CD4-positive, alpha-beta T cell treated with Interleukin-2 at 100 ng/mL for 4 hours (primary cell): ENCODE measurements at regions not wholly inside any gene's neighbourhood (a gene's known extent, or its start where the extent isn't known, plus 50 kb on each side); places are given as distances from the start of the nearest gene placed in this dataset.

ENCODE experiments used
- DNase-seq: peaks from one replicate; pipeline ENCODE4 v3.0.0-alpha.2; 2020; ENCODE audit warnings: low spot score

- DNase-seq: no peak
Measured at GRCh38 chr12:19957308-19958125, 410.8 kb upstream of the PDE3A start.

GRCh38 chr12:19958389-19958788 lies 409.9 kb upstream of the PDE3A start:
- DNase-seq: no peak

DNA sequence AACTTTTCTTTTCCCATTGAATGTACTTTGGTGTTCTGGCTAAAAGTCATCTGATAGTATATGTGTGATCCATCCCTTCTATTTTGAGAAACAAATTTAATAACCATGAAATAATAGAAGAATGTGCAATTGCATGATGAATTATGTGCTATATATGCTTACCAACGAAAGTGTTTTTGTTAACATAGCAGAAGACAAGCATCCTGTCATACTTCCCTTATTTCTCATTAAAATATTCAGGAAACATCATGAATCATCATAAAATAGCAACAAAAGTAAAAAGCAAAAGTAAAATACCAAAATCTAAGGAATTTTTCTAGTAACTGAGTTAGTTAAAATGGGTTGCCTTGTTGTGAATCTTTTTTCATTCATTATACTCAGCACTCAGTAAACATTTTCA lies 409.0 kb upstream of the PDE3A start:
- DNase-seq: no peak

DNA sequence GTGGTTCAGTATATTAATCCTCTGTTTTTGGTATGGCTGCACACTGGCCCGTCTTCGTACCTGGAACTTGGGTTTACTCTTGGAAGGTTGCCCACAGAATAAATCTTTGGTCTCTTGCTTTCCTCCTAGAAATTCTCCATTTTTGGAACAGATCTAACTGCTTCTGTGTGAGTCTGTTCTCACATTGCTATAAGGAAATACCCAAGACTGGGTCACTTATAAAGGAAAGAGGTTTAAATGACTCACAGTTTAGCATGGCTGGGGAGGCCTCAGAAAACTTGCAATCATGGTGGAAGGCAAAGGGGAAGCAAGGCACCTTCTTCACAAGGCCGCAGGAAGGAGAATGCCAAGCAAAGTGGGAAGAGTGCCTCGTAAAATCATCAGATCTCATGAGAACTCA lies 407.8 kb upstream of the PDE3A start:
- DNase-seq: no peak

DNA sequence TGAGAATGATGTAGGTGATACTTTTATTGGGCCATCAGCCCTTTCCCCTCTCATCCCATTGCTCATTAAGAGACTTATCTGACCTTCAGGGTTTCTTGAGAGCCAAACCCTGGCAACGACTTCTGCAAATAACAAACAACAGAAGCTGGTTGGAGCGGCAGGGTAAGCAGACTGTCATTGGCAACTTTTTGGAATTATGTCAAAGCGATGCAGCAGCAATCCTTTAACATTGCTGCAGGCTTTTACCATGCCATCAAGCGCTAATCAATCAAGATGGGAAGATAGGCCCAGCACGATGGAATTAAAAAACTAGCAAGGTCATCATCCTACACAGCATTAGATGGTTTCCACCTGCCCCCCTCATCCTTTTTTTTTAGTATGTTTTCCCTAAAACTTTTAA lies 406.1 kb upstream of the PDE3A start:
- DNase-seq: no peak

GRCh38 chr12:19963972-19964371 lies 404.4 kb upstream of the PDE3A start:
- no peak for DNase-seq

- no peak for DNase-seq
Measured at GRCh38 chr12:19964549-19964948, 403.8 kb upstream of the PDE3A start.

- DNase-seq: no peak
Measured at GRCh38 chr12:19965196-19966038, 402.9 kb upstream of the PDE3A start.

GRCh38 chr12:19967001-19967400 lies 401.3 kb upstream of the PDE3A start:
- DNase-seq: no peak

DNA sequence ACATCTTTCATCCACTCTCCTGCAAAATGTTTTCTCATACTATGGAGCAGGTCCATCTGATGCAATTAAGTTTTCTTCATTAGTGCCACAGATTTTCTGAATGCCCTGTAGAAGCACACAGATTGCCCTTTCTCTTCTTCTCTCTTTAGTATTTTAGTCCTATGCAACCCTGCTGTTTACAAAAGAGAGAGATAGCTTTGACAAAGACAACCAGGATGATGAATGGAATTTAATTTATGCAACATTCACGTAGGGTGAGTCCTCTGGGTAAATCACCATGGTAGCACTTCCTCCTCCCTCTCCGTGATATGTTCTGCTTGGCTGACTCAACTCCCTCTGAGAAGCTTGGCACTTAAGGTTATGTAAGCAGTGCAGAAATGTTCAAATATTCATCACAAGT lies 400.9 kb upstream of the PDE3A start:
- no peak for DNase-seq

- DNase-seq: no peak
Measured at GRCh38 chr12:19970116-19970515, 398.2 kb upstream of the PDE3A start.

GRCh38 chr12:19970821-19971220 lies 397.5 kb upstream of the PDE3A start:
- no peak for DNase-seq

DNA sequence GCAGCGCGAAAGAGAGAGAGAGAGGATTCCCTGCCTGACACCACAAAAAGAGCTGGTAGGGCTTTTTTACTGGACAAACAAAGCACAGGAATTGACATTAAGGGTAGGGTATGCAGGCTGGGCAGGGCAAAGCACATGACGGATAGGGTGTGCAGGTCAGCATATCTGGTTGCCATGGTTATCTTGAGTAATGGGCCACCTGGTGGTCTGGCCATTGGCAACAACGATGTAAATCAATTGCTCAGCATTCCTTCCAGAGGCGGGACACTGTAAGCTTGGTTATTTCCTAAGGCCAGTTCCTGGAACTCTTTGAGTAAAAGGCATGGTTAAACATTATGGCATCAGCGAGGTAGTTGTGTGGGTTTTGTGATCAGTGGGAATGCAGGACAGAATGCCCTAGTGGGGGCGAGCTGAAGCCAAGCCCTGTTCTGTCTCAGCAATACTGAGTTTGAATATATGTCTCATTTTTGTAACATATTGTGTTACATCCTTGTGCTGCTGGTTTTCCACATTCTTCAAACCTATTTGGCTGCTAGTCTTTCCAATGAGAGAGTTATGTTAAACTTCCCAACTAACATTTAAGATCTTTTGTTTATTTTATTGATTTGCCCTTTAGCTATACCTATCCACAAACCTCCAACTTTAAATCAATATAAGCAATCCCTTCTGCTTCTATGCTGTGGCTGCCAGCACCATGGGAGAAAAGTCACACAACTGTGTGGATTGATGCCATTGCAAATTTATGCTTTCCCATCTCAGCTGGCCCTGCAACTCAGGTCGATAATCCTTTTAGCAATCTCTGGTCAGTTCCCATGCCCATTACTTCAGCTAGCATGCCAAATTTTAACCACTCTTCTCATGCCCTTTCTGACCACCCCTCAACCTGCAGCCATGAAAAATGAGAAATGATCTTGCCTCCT lies 396.7 kb upstream of the PDE3A start:
- no peak for DNase-seq

DNA sequence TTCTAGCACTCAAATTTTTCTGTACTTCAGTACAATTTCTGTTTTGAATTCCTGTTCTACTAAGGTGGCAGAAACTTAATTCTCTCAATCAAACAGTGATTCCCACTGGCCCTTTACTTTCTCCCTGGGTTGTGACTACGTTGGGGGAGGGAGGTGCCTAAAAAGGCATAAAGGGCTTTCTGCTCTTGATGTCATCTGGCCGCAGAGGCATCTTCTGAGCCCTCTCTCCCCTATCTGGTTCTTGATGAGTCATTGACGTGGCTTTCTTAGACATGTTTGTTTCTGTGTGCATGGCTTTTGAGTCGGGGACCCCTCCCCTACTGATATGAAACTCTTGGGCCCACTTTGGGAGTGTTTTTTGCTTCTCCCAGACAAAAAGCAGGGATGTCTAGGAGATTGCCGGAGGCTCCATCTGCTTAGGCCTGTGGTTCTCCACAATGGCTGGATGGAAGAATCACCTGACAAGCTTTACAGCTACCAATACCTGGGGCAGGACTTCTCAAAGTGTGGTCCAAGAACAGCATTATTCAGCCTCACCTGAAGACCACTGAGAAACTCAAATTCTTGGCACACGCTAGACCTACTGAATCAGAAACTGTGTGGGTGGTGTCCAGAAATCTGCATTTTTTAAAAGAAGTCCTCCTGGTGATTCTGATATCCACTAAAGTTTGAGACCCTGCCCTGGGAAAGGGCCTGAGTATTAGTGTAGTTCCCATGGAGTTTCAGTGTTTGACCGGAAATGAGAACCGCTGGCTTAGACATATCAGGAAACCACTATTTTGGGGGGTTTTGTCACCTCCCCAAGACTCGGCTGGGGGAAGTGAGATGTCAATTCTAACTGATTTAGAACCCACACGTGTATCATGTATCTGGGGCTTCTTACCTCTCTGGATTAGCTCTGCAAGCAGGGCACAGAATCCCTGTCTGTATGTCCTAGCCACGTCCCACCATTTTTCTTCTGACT lies 395.7 kb upstream of the PDE3A start:
- DNase-seq: no peak

- no peak for DNase-seq
Measured at GRCh38 chr12:19978193-19978592, 390.1 kb upstream of the PDE3A start.

- DNase-seq: no peak
Measured at GRCh38 chr12:19979584-19979983, 388.8 kb upstream of the PDE3A start.

DNA sequence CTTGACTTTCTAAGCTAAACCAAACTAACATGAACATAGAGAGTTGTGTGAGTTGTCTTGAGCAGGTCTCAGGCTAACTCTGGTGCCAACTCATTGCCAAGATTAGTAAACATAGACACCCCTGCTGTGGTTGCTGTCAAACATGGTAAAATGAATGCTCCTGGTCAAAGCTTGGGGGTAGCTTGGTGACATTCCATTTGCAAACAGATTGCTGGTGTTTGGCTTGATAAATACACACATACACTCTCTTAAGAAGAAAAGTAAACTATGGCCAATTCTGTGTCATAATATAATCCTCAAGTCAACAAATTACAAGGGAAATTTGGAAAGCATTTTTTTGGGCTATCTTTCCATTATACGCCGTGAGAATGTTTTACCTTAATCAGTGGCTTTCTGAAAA lies 386.4 kb upstream of the PDE3A start:
- DNase-seq: no peak

- no peak for DNase-seq
Measured at GRCh38 chr12:19988001-19988400, 380.3 kb upstream of the PDE3A start.

GRCh38 chr12:19988459-19988873 lies 379.9 kb upstream of the PDE3A start:
- no peak for DNase-seq

- DNase-seq: no peak
Measured at GRCh38 chr12:19988948-19989347, 379.4 kb upstream of the PDE3A start.

GRCh38 chr12:19991146-19991545 lies 377.2 kb upstream of the PDE3A start:
- DNase-seq: no peak
